Activated CD4-positive, alpha-beta memory T cell treated with anti-CD3 and anti-CD28 coated beads, Interleukin-2, amount 10 ng/mL, durations not matched to agents 7 days and 5 days (primary cell): ENCODE measurements at regions not wholly inside any gene's neighbourhood (a gene's known extent, or its start where the extent isn't known, plus 50 kb on each side); places are given as distances from the start of the nearest gene placed in this dataset.

Experiments
- CTCF ChIA-PET: fragments of 350-600 bp; sonication (Branson Sonifier 250); formaldehyde crosslinking; loops from one replicate; lab custom pipeline; 2021; ENCODE audit warnings: antibody characterized with exemption, inconsistent platforms; lab: Charles Lee
- POLR2A ChIA-PET: fragments of 350-600 bp; sonication (Branson Sonifier 250); formaldehyde crosslinking; loops from one replicate; lab custom pipeline; 2021; ENCODE audit warnings: antibody characterized with exemption; lab: Charles Lee
- DNase-seq: peaks from one replicate; pipeline ENCODE4 v3.0.0-alpha.2; 2020
- H3K27ac Mint-ChIP-seq: one replicate; pipeline ENCODE4 v1.8.0; 2021; ENCODE audit warnings: mild to moderate bottlenecking, mixed read lengths
- H3K27me3 Mint-ChIP-seq: one replicate; pipeline ENCODE4 v1.8.0; 2021; ENCODE audit warnings: mixed read lengths
- H3K36me3 Mint-ChIP-seq: one replicate; pipeline ENCODE4 v1.8.0; 2021; ENCODE audit warnings: low read depth, mixed read lengths
- H3K4me1 Mint-ChIP-seq: one replicate; pipeline ENCODE4 v1.8.0; 2021; ENCODE audit warnings: mixed read lengths
- H3K4me3 Mint-ChIP-seq: one replicate; pipeline ENCODE4 v1.8.0; 2021; ENCODE audit warnings: mild to moderate bottlenecking, mixed read lengths
- H3K9me3 Mint-ChIP-seq: one replicate; pipeline ENCODE4 v1.8.0; 2021; ENCODE audit warnings: mixed read lengths

DNA sequence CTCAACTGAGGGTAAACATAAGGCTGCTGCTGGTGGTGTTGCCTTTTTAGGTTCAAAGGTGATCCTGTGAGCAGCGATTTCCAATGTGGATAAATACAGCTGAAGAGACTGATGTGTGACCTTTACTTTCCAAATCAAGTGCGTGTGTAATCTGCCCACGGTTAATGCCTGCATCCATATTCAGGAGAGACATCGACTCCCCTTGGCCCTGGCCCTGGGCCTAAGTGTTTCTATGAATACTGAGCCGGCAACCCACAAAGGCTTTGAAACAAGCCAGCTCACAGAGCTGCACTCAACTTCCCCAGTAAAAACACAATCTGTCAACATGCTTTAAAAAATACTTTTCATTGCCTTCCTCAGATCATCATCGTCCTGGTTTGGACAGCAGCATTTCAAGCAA lies 1026.6 kb downstream of the TMEM182 start:
- Mint-ChIP-seq H3K27me3 (no peaks in the 10 kb centered on the region), H3K9me3 (peaks cover 2% of the 10 kb centered on the region), H3K4me1 (no peaks in the 10 kb centered on the region), H3K36me3 (no peaks in the 10 kb centered on the region), H3K4me3 (no peak overlapping the region), H3K27ac (no peak overlapping the region)
- CTCF ChIA-PET = no interaction called here
- DNase-seq = no peak
- POLR2A ChIA-PET = no interaction called here

DNA sequence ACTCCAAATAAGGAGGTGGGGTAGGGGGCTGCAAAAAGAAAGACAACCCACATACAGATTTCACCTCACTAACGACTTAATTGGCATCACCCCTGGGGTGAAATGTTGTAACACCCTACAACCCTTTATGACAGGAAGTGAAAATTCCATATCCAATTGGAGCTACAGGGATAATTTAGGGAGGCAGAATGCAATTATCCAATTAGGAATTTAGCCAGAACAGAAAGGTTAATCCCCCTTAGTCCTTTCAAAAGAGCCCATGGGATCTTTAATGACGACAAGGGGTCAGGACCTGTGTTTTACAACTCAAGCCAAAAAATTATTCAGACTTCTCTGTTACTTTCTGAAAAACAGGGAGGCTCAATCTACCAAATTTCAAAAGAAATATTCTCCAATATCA lies 1027.1 kb downstream of the TMEM182 start:
- ChIA-PET POLR2A (no interaction called here), CTCF (no interaction called here)
- H3K4me3 Mint-ChIP-seq = no peak overlapping the region
- H3K27ac Mint-ChIP-seq = no peak overlapping the region
- no peak for DNase-seq
- no peaks in the 10 kb centered on the region for H3K4me1 Mint-ChIP-seq
- peaks cover 2% of the 10 kb centered on the region for H3K9me3 Mint-ChIP-seq
- no peaks in the 10 kb centered on the region for H3K36me3 Mint-ChIP-seq
- H3K27me3 Mint-ChIP-seq = no peaks in the 10 kb centered on the region

DNA sequence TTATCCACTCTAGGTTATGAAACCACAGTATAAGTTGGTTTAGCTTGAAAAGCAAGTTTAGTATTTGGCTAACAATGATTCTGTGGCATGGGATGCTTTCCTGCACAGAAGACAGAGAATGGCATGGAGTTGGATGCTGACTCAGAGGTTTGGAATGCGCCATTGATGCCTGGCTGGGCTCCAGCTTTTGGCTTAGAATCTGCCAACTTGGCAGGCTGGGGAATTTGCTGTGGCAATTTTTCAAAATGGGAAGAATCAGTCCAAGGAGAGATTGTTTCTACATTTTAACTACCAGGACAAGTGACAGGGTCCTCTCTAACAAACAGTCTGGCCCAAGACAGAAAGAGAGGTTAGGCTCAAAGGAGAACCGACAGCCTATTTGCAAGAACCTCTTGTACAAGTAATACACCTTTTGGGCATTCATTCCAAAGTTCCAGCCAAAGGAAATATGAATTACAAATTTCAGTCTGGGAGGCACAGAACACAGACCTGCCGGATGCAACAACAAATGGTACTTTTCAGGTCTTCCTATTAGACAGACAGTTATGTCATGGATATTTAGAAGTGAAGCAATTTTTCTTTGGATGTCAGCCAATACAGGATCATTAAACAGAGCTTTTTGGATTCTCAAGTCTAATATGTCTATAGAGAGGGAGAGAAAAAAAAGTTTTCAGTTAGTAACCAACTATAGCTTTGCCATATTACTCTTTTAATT lies 1027.7 kb downstream of the TMEM182 start:
- Mint-ChIP-seq H3K4me3 (no peak overlapping the region), H3K27ac (no peak overlapping the region), H3K36me3 (no peaks in the 10 kb centered on the region), H3K9me3 (peaks cover 3% of the 10 kb centered on the region), H3K27me3 (no peaks in the 10 kb centered on the region), H3K4me1 (no peaks in the 10 kb centered on the region)
- POLR2A ChIA-PET = no interaction called here
- CTCF ChIA-PET = no interaction called here
- no peak for DNase-seq

DNA sequence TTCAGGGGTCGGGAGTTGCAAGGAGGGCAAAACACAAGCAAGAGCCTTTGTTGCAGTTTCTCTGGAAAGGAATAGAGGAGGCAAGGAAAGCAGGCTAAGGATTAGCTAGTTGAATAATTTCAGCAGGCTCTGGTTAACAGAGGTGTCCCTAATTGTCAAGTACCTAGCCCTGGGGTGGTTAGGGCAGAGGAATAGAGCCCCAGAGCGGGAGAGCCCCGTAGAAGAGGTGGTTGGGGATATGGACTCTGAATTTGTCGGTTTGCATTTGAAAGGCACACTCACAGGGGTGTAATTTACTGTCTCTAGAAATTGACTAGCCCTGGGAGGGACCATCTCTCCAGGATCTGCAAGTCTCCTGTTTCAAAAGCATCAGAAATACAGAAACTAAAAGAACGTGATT lies 1030.2 kb downstream of the TMEM182 start:
- ChIA-PET POLR2A (no interaction called here), CTCF (no interaction called here)
- no peak overlapping the region for H3K27ac Mint-ChIP-seq
- H3K9me3 Mint-ChIP-seq = peaks cover 13% of the 10 kb centered on the region
- H3K4me1 Mint-ChIP-seq = no peaks in the 10 kb centered on the region
- H3K27me3 Mint-ChIP-seq = no peaks in the 10 kb centered on the region
- DNase-seq = no peak
- H3K36me3 Mint-ChIP-seq = no peaks in the 10 kb centered on the region
- no peak overlapping the region for H3K4me3 Mint-ChIP-seq

DNA sequence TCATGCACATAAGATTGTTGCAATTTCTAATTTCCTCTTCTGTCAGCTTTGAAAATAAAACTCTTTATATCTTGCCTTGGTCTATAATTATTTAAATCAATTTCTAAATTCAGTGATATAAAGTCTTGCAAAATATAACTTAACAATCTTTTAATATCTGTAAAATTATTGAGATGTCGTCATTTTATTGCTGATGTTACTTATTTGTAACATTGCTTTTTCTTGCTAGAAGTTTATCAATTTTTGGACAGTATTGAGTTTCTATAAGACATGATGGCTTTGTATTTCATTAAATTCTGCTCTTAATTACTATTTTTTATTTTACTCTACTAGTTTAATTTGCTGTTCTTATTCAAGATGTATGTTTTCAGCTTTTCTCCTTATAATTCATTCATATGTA lies 1036.5 kb downstream of the TMEM182 start:
- Mint-ChIP-seq H3K27me3 (no peaks in the 10 kb centered on the region), H3K4me3 (no peak overlapping the region), H3K27ac (no peak overlapping the region), H3K4me1 (no peaks in the 10 kb centered on the region), H3K9me3 (peaks cover 15% of the 10 kb centered on the region), H3K36me3 (no peaks in the 10 kb centered on the region)
- DNase-seq = no peak
- POLR2A ChIA-PET = no interaction called here
- CTCF ChIA-PET = no interaction called here

DNA sequence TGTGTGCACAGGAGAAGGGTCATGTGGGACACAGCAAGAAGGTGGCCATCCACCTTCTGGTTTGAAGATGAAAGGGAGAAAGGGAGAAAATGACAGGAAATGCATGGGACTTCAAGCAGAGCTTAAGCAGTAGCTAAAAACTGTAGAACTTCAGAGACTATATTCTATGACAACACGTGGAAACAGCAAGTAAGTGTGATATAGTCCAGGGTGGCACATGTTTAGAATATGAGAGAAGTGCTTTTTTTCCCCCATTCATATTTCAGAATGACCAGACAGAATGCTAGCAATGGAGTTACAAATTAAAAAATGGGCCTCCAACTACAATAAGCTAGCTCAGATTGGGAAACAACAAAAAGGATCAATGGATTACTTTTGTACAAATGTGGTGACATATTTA lies 1042.2 kb downstream of the TMEM182 start:
- H3K27me3 Mint-ChIP-seq = no peaks in the 10 kb centered on the region
- CTCF ChIA-PET = no interaction called here
- H3K4me3 Mint-ChIP-seq = no peak overlapping the region
- H3K4me1 Mint-ChIP-seq = no peaks in the 10 kb centered on the region
- H3K36me3 Mint-ChIP-seq = no peaks in the 10 kb centered on the region
- POLR2A ChIA-PET = no interaction called here
- no peak overlapping the region for H3K27ac Mint-ChIP-seq
- no peak for DNase-seq
- peaks cover 15% of the 10 kb centered on the region for H3K9me3 Mint-ChIP-seq

DNA sequence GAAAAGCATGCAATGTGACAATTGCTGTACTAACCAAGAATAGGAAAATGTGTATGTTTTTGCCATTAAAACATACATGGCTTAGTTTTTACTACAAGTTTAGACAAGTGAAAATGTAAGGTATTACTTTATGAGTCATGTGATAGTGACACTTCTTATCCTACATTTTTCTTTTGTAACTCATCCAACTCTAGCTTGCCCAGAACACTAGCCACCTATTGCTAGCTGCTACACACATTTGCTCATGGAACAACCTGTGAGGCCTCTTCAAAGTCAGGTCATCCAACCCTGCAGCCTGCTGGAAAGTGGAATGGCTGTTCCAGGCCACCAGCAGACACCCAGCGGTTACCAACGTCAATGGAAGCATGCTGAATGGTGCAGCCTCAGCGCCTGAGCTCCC lies 1043.9 kb downstream of the TMEM182 start:
- CTCF ChIA-PET = no interaction called here
- Mint-ChIP-seq H3K4me3 (no peak overlapping the region), H3K27me3 (no peaks in the 10 kb centered on the region), H3K27ac (no peak overlapping the region), H3K9me3 (peaks cover 17% of the 10 kb centered on the region), H3K36me3 (no peaks in the 10 kb centered on the region), H3K4me1 (no peaks in the 10 kb centered on the region)
- POLR2A ChIA-PET = no interaction called here
- DNase-seq = no peak

DNA sequence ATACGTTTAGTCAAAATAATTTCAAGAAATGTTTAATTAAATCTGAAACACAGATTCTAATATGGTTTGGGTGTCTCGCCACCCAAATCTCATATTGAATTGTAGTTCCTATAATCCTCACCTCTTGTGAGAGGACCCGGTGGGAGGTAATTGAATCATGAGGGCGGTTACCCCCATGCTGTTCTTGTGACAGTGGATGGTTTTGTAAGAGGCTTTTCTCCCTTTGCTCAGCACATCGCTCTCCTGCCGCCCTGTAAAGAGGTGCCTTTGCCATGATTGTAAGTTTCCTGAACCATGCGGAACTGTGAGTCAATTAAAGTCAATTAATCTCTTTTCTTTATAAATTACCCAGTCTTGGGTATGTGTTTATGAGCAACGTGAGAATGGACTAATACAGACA lies 1045.1 kb upstream of the POU3F3 start:
- no peaks in the 10 kb centered on the region for H3K36me3 Mint-ChIP-seq
- H3K4me1 Mint-ChIP-seq = no peaks in the 10 kb centered on the region
- DNase-seq = no peak
- no peak overlapping the region for H3K4me3 Mint-ChIP-seq
- CTCF ChIA-PET = no interaction called here
- POLR2A ChIA-PET = no interaction called here
- H3K27ac Mint-ChIP-seq = no peak overlapping the region
- no peaks in the 10 kb centered on the region for H3K27me3 Mint-ChIP-seq
- H3K9me3 Mint-ChIP-seq = peaks cover 17% of the 10 kb centered on the region

DNA sequence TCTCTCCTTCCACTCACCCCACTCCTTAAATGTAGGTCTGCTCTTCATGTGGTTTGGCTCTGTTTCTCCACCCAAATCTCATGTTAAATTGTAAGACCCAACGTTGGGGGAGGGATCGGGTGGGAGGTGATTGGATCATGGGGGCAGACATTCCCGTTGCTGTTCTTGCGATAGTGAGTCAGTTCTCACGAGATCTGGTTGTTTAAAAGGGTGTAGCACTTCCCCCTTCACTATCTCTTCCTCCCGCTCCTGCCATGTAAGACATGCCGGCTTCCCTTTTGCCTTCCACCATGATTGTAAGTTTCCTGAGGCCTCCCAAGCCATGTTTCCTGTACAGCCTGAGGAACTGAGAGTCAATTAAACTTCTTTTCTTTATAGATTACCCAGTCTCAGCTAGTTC lies 1044.5 kb upstream of the POU3F3 start:
- Mint-ChIP-seq H3K4me3 (no peak overlapping the region), H3K36me3 (no peaks in the 10 kb centered on the region), H3K27me3 (no peaks in the 10 kb centered on the region), H3K9me3 (peaks cover 17% of the 10 kb centered on the region), H3K4me1 (no peaks in the 10 kb centered on the region), H3K27ac (no peak overlapping the region)
- POLR2A ChIA-PET = no interaction called here
- CTCF ChIA-PET = no interaction called here
- DNase-seq = no peak

DNA sequence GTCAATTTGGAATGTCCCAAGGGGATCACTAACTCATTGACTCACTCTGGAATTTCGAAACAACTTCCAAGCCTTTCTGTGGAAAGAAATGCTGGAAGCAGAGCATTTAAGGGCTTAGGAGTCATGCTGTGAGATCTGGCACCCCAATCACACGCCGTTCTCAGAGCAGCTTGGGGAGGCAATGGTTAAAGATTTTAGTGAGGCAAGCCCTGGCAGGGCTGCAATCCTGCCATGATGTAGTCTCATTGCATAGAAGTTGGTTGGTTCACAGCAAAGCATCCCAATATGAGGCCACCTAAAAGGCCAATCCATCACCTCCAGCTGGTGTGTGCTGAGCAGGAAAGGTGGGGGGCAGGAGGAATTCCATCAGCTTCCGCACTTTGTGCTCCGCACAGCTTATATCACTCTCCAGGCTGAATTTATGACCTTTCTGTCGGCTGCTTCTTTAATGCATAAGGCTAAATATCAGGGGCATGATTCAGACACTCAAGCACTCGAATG lies 1043.9 kb upstream of the POU3F3 start:
- no peaks in the 10 kb centered on the region for H3K27me3 Mint-ChIP-seq
- H3K4me3 Mint-ChIP-seq = no peak overlapping the region
- no peak for DNase-seq
- H3K4me1 Mint-ChIP-seq = no peaks in the 10 kb centered on the region
- H3K36me3 Mint-ChIP-seq = no peaks in the 10 kb centered on the region
- no peak overlapping the region for H3K27ac Mint-ChIP-seq
- H3K9me3 Mint-ChIP-seq = peaks cover 15% of the 10 kb centered on the region
- ChIA-PET CTCF (no interaction called here), POLR2A (no interaction called here)

DNA sequence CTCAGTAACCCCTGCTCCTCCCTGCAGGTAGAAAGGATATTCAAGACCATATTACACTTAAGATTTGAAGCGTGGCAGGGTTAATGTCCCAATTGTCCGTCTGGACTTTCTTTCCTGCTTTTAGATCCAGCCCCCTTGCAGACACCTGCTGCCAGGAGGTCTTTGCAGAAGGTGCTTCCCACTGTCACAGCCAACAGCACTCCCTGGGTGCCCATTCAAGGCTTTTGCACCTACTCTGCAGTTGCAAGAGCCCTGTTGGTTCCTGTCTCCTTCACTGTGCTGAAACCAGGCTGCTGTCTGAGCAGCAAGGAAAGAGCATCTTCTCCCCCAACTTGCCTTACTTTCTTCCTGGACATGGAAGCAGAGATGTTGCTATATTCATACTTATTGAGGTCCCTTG lies 1043.0 kb upstream of the POU3F3 start:
- no peak overlapping the region for H3K27ac Mint-ChIP-seq
- H3K4me1 Mint-ChIP-seq = no peaks in the 10 kb centered on the region
- POLR2A ChIA-PET = no interaction called here
- no peaks in the 10 kb centered on the region for H3K36me3 Mint-ChIP-seq
- H3K4me3 Mint-ChIP-seq = no peak overlapping the region
- H3K27me3 Mint-ChIP-seq = no peaks in the 10 kb centered on the region
- CTCF ChIA-PET = no interaction called here
- no peak for DNase-seq
- H3K9me3 Mint-ChIP-seq = peaks cover 12% of the 10 kb centered on the region

DNA sequence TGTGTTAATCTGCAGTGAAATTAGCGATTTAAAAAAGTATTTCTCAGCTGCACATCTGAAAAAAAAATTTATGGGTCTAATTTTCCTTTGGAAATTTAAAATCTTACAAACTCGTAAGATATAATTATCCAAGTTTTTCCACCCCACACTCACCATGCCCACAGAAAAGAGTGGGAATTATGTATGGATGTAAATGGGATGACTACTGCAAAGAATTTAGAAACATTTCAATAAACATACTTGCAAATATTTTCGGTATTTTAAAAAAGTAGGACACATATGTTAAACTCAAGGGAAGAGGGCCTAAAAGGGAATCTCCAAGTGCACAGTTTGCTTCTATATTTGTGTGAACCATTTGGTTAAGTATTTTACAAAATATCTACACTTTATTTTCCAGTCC lies 1039.9 kb upstream of the POU3F3 start:
- ChIA-PET POLR2A (no interaction called here), CTCF (no interaction called here)
- Mint-ChIP-seq H3K9me3 (peaks cover 8% of the 10 kb centered on the region), H3K4me3 (no peak overlapping the region), H3K27ac (no peak overlapping the region), H3K27me3 (no peaks in the 10 kb centered on the region), H3K36me3 (no peaks in the 10 kb centered on the region), H3K4me1 (no peaks in the 10 kb centered on the region)
- DNase-seq = no peak

DNA sequence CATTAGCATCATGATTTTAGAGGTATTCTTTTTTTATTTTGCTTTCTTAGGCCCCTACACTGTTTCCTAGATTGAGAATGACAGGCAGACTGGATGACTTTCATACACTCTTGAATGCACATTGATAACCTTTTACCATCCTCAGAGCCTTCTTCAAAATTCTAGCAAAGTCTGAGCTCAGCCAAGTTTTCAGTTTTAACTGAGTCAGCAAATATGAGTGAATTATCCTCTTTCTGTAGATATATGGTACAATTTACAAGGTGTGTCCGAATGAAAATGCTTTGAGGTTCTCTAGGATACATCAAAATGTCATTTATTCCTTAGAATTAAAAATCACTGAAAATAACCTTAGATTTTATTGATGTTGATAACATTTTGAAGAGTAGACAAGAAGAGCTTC lies 1038.2 kb upstream of the POU3F3 start:
- no peak for DNase-seq
- ChIA-PET POLR2A (no interaction called here), CTCF (no interaction called here)
- no peak overlapping the region for H3K27ac Mint-ChIP-seq
- H3K9me3 Mint-ChIP-seq = peaks cover 7% of the 10 kb centered on the region
- no peak overlapping the region for H3K4me3 Mint-ChIP-seq
- no peaks in the 10 kb centered on the region for H3K36me3 Mint-ChIP-seq
- no peaks in the 10 kb centered on the region for H3K27me3 Mint-ChIP-seq
- no peaks in the 10 kb centered on the region for H3K4me1 Mint-ChIP-seq

DNA sequence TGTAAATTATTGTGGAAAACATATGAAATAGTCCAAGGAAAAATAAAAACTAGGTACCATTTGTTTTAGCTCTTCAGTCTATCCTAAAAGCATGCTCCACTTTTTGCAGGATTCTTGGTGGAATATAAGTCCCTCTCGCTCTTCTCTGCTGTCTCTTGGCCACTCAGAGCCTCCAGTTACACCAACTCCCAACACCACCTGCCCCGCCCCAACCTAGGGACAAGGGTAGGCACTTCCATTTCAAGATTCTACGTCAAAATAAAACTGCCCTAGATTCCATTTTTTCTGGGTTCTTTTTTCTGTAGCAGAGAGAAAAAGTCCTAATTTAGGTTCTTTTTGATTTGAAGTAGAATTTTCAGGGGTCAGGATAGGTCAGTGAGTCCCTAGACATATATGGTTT lies 1036.2 kb upstream of the POU3F3 start:
- Mint-ChIP-seq H3K9me3 (peaks cover 2% of the 10 kb centered on the region), H3K4me3 (no peak overlapping the region), H3K36me3 (no peaks in the 10 kb centered on the region), H3K27ac (no peak overlapping the region), H3K27me3 (no peaks in the 10 kb centered on the region), H3K4me1 (no peaks in the 10 kb centered on the region)
- no peak for DNase-seq
- CTCF ChIA-PET = no interaction called here
- POLR2A ChIA-PET = no interaction called here
